ENCODE measurements at regions not wholly inside any gene's neighbourhood (a gene's known extent, or its start where the extent isn't known, plus 50 kb on each side); places are given as distances from the start of the nearest gene placed in this dataset.
A peak's percentile ranks its signal among the peaks of the same experiment; 100 is the strongest.
"Not testable (repeated sequence)": the region's sequence is repeated elsewhere in the genome, so short reads cannot be mapped to it uniquely, and the experiment has no call there.

GRCh38 chr5:50582699-50583098 lies 83.7 kb upstream of the PARP8 start:
- no peaks in the 10 kb centered on the region for H4K20me1 ChIP-seq (ENCODE audit: control insufficient read depth, extremely low read depth, insufficient read depth, low read length)
- H3K79me2 ChIP-seq (ENCODE audit: control insufficient read depth, insufficient read depth, low read length), result no peaks in the 10 kb centered on the region
- no peaks in the 10 kb centered on the region for H3K36me3 ChIP-seq (ENCODE audit: control insufficient read depth, insufficient read depth, low read length)
- H3K4me1 ChIP-seq (ENCODE audit: control insufficient read depth, extremely low read depth, insufficient read depth, low read length), result no peaks in the 10 kb centered on the region
- no peak overlapping the region for H3K9ac ChIP-seq (ENCODE audit: insufficient read depth, low read length)
- H3K27ac ChIP-seq (ENCODE audit: insufficient read depth, low read length), result no peak overlapping the region
- DNase-seq (ENCODE audit: low read depth in 2 of 2), result no peak
- H3K27me3 ChIP-seq (ENCODE audit: control insufficient read depth, insufficient read depth, low read length), result no peaks in the 10 kb centered on the region
- no peaks in the 10 kb centered on the region for H3K9me3 ChIP-seq (ENCODE audit: control insufficient read depth, insufficient read depth, low read depth, low read length)
- no peak for TF ChIP-seq CTCF (conservative IDR thresholded peaks at IDR 0.05 in 1 of 2, IDR thresholded peaks at IDR 0.05 in 1 of 2; ENCODE audit: low read depth in 1 of 2, low read length in 2 of 2)
- TF ChIP-seq EZH2 (IDR thresholded peaks at IDR 0.05; ENCODE audit: low read length, missing control alignments), result no peak
- H3K4me2 ChIP-seq (ENCODE audit: extremely low read depth, insufficient read depth, low read length), result no peak overlapping the region
- H3K4me3 ChIP-seq (replicated peaks in 1 of 4; ENCODE audit: control extremely low read depth in 1 of 4, insufficient read depth in 1 of 4, low read depth in 3 of 4, low read length in 4 of 4), result no peak overlapping the region
- no peak overlapping the region for H2AFZ ChIP-seq (ENCODE audit: low read length)

DNA sequence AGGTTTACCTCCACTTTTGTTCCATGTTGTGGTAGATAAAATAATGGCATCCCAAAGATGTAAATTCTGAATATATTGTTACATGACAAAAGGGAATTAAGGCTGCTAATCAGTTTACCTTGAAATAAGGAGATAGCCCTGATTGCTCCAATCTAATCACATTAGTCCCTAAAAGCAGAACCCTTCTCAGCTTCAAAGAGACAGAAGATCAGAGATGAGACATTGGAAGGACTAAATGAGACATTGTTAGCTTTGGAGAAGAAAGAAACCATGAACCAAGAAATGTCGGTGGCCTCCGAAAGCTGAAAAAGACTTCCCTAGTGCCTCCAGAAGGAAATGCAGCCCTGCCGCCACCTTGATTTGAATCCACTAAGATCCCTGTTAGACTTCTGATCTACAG lies 82.8 kb upstream of the PARP8 start:
- H3K4me3 ChIP-seq (replicated peaks in 1 of 4; ENCODE audit: control extremely low read depth in 1 of 4, insufficient read depth in 1 of 4, low read depth in 3 of 4, low read length in 4 of 4), result no peak overlapping the region
- TF ChIP-seq CTCF (conservative IDR thresholded peaks at IDR 0.05 in 1 of 2, IDR thresholded peaks at IDR 0.05 in 1 of 2; ENCODE audit: low read depth in 1 of 2, low read length in 2 of 2) (no peak), EZH2 (IDR thresholded peaks at IDR 0.05; ENCODE audit: low read length, missing control alignments) (no peak)
- no peaks in the 10 kb centered on the region for H3K36me3 ChIP-seq (ENCODE audit: control insufficient read depth, insufficient read depth, low read length)
- H3K9me3 ChIP-seq (ENCODE audit: control insufficient read depth, insufficient read depth, low read depth, low read length), result no peaks in the 10 kb centered on the region
- no peak overlapping the region for H3K9ac ChIP-seq (ENCODE audit: insufficient read depth, low read length)
- H3K79me2 ChIP-seq (ENCODE audit: control insufficient read depth, insufficient read depth, low read length), result no peaks in the 10 kb centered on the region
- H3K4me1 ChIP-seq (ENCODE audit: control insufficient read depth, extremely low read depth, insufficient read depth, low read length), result no peaks in the 10 kb centered on the region
- H3K27me3 ChIP-seq (ENCODE audit: control insufficient read depth, insufficient read depth, low read length), result no peaks in the 10 kb centered on the region
- no peak overlapping the region for H3K27ac ChIP-seq (ENCODE audit: insufficient read depth, low read length)
- H4K20me1 ChIP-seq (ENCODE audit: control insufficient read depth, extremely low read depth, insufficient read depth, low read length), result no peaks in the 10 kb centered on the region
- H2AFZ ChIP-seq (ENCODE audit: low read length), result no peak overlapping the region
- no peak overlapping the region for H3K4me2 ChIP-seq (ENCODE audit: extremely low read depth, insufficient read depth, low read length)
- DNase-seq (ENCODE audit: low read depth in 2 of 2), result no peak

- H3K79me2 ChIP-seq (ENCODE audit: control insufficient read depth, insufficient read depth, low read length); DNase-seq (ENCODE audit: low read depth in 2 of 2); H2AFZ ChIP-seq (ENCODE audit: low read length); H3K4me1 ChIP-seq (ENCODE audit: control insufficient read depth, extremely low read depth, insufficient read depth, low read length); H3K4me3 ChIP-seq (replicated peaks in 1 of 4; ENCODE audit: control extremely low read depth in 1 of 4, insufficient read depth in 1 of 4, low read depth in 3 of 4, low read length in 4 of 4); H3K27ac ChIP-seq (ENCODE audit: insufficient read depth, low read length); H3K4me2 ChIP-seq (ENCODE audit: extremely low read depth, insufficient read depth, low read length); H3K9ac ChIP-seq (ENCODE audit: insufficient read depth, low read length); H3K27me3 ChIP-seq (ENCODE audit: control insufficient read depth, insufficient read depth, low read length); H4K20me1 ChIP-seq (ENCODE audit: control insufficient read depth, extremely low read depth, insufficient read depth, low read length); H3K36me3 ChIP-seq (ENCODE audit: control insufficient read depth, insufficient read depth, low read length); H3K9me3 ChIP-seq (ENCODE audit: control insufficient read depth, insufficient read depth, low read depth, low read length): not testable (repeated sequence)
Observed at GRCh38 chr5:50588471-50588870, 78.0 kb upstream of the PARP8 start.

GRCh38 chr5:50590444-50591189 lies 75.8 kb upstream of the PARP8 start:
- H3K9ac ChIP-seq (ENCODE audit: insufficient read depth, low read length); H2AFZ ChIP-seq (ENCODE audit: low read length); H3K27me3 ChIP-seq (ENCODE audit: control insufficient read depth, insufficient read depth, low read length); H3K27ac ChIP-seq (ENCODE audit: insufficient read depth, low read length); H3K79me2 ChIP-seq (ENCODE audit: control insufficient read depth, insufficient read depth, low read length); H3K9me3 ChIP-seq (ENCODE audit: control insufficient read depth, insufficient read depth, low read depth, low read length); H3K4me3 ChIP-seq (replicated peaks in 1 of 4; ENCODE audit: control extremely low read depth in 1 of 4, insufficient read depth in 1 of 4, low read depth in 3 of 4, low read length in 4 of 4); H3K4me2 ChIP-seq (ENCODE audit: extremely low read depth, insufficient read depth, low read length); H3K4me1 ChIP-seq (ENCODE audit: control insufficient read depth, extremely low read depth, insufficient read depth, low read length); H3K36me3 ChIP-seq (ENCODE audit: control insufficient read depth, insufficient read depth, low read length); H4K20me1 ChIP-seq (ENCODE audit: control insufficient read depth, extremely low read depth, insufficient read depth, low read length): not testable (repeated sequence)
- DNase-seq (ENCODE audit: low read depth in 2 of 2), result peak; percentile 7 to 23

DNA sequence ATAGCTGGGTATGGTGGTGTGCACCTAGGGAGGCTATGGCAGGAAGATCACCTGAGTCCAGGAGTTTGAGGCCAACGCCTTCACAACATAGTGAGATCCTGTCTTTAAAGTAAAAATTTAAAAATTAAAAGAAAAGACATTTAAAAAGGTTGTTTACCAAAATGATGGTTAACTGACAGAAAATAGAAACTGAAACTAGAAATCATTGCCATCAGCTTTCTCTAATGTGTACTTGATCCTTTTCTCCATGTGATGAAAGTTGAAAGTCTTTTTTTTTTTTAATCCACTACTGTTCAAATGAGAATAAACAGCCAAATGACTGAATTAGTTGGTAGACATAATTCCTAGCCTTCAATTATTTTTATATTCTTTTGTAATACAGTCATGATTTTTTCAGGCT lies 75.1 kb upstream of the PARP8 start:
- not testable (repeated sequence) for H3K27me3 ChIP-seq (ENCODE audit: control insufficient read depth, insufficient read depth, low read length); H3K4me1 ChIP-seq (ENCODE audit: control insufficient read depth, extremely low read depth, insufficient read depth, low read length); H3K9me3 ChIP-seq (ENCODE audit: control insufficient read depth, insufficient read depth, low read depth, low read length); H3K27ac ChIP-seq (ENCODE audit: insufficient read depth, low read length); H4K20me1 ChIP-seq (ENCODE audit: control insufficient read depth, extremely low read depth, insufficient read depth, low read length); DNase-seq (ENCODE audit: low read depth in 2 of 2); H3K36me3 ChIP-seq (ENCODE audit: control insufficient read depth, insufficient read depth, low read length); H3K9ac ChIP-seq (ENCODE audit: insufficient read depth, low read length); H3K79me2 ChIP-seq (ENCODE audit: control insufficient read depth, insufficient read depth, low read length); H3K4me3 ChIP-seq (replicated peaks in 1 of 4; ENCODE audit: control extremely low read depth in 1 of 4, insufficient read depth in 1 of 4, low read depth in 3 of 4, low read length in 4 of 4); H3K4me2 ChIP-seq (ENCODE audit: extremely low read depth, insufficient read depth, low read length); H2AFZ ChIP-seq (ENCODE audit: low read length)

All from fibroblast of lung (primary cell).